Transverse colon (tissue), 4 donors: ENCODE measurements at regions not wholly inside any gene's neighbourhood (a gene's known extent, or its start where the extent isn't known, plus 50 kb on each side); places are given as distances from the start of the nearest gene placed in this dataset.

Experiments
- DNase-seq: peaks from one replicate; pipeline ENCODE4 v3.0.0-alpha.2; 2019
- H3K27ac ChIP-seq, 4 donors: fragments of 200-600 bp; sonication (generic); 2 replicates each; pipeline ENCODE4 v1.5.1; 2016 to 2018; ENCODE audit warnings: inconsistent platforms in 4 of 4
- H3K27me3 ChIP-seq: fragments of 200-600 bp; sonication (generic); 2 replicates; pipeline ENCODE4 v1.5.1; 2017; ENCODE audit warnings: inconsistent platforms
- H3K36me3 ChIP-seq, 4 donors: fragments of 200-600 bp; sonication (generic); 2 replicates each; pipeline ENCODE4 v1.5.1; 2017 to 2019; ENCODE audit warnings: inconsistent platforms in 4 of 4
- H3K4me1 ChIP-seq, 4 donors: fragments of 200-600 bp; sonication (generic); 2 replicates each; pipeline ENCODE4 v1.5.1; 2017 to 2020; ENCODE audit warnings: inconsistent platforms in 4 of 4
- H3K4me3 ChIP-seq, 4 donors: fragments of 200-600 bp; sonication (generic); 1 replicate in 1 of 4; 2 replicates in 3 of 4; pipeline versions ENCODE4 v1.5.1 to v1.6.1; 2017 to 2019; ENCODE audit warnings: inconsistent platforms in 4 of 4
- H3K9me3 ChIP-seq, 2 donors: fragments of 200-600 bp; sonication (generic); 2 replicates each; pipeline ENCODE4 v1.5.1; 2017 to 2019; ENCODE audit warnings: inconsistent platforms in 2 of 2
- CTCF ChIP-seq, 5 experiments: fragments of 200-600 bp in 3 of 5; fragments of 450-650 bp in 2 of 5; sonication (generic) in 3 of 5; IDR thresholded peaks; 1 replicate in 2 of 5; 2 replicates in 3 of 5; pipeline ENCODE4 v1.5.1; 2016 to 2017; ENCODE audit warnings: antibody characterized with exemption in 5 of 5, inconsistent platforms in 3 of 5, mild to moderate bottlenecking in 2 of 5, moderate library complexity in 1 of 5
- EP300 ChIP-seq: sonication (generic); formaldehyde crosslinking; IDR thresholded peaks from one replicate; pipeline ENCODE4 v1.6.1; 2017; ENCODE audit warnings: antibody characterized with exemption, low read depth
- POLR2A ChIP-seq: fragments of 450-650 bp; IDR thresholded peaks from one replicate; pipeline ENCODE4 v1.6.1; 2016; ENCODE audit warnings: antibody characterized with exemption, mild to moderate bottlenecking, moderate library complexity
- POLR2AphosphoS5 ChIP-seq, 3 donors: sonication (generic); formaldehyde crosslinking; IDR thresholded peaks; one replicate each; pipeline ENCODE4 v1.6.1; 2016; ENCODE audit warnings: antibody characterized with exemption in 3 of 3
- WGBS, 2 donors: methylation state at CpG; one replicate each; pipeline ENCODE4 v1.1.5; 2018; ENCODE audit warnings: low coverage in 1 of 2; 5-methylcytosine and 5-hydroxymethylcytosine counted together
- in situ Hi-C, 4 donors: fragments of 200-750 bp; cut with MboI; loops; one replicate each; pipeline versions ENCODE4 v1.15.0 to v1.15.1; 2017; ENCODE audit warnings: low sequenced_read_pairs in 3 of 4, low pct_ligation_motif_present in 1 of 4, low pct_unique_long_range_greater_than_20kb in 1 of 4
- intact Hi-C: fragments of 100-400 bp; cut with DNase I; formaldehyde crosslinking; loops from one replicate; pipeline ENCODE4 v1.15.1; 2023; ENCODE audit warnings: low total_unique reads

- no peak for DNase-seq
- H3K4me1 ChIP-seq: no peaks in the 10 kb centered on the region
- H3K4me3 ChIP-seq: no peak overlapping the region
- H3K9me3 ChIP-seq: no peaks in the 10 kb centered on the region
- in situ Hi-C loops: no loop called here
- H3K27me3 ChIP-seq: no peaks in the 10 kb centered on the region
- TF ChIP-seq CTCF (IDR thresholded peaks at IDR 0.05) (no peak), POLR2AphosphoS5 (IDR thresholded peaks at IDR 0.05) (no peak), POLR2A (no peak), EP300 (no peak)
- intact Hi-C loops: no loop called here
- H3K36me3 ChIP-seq: no peaks in the 10 kb centered on the region
- WGBS, 2 donors: 63% methylated on average over 3 of the region's 3 CpGs; no CpG with 5 or more reads in 1 of the 2 donors
- H3K27ac ChIP-seq: no peak overlapping the region
Observed at GRCh38 chr5:173529861-173530260, 86.6 kb downstream of the BOD1 start.

- H3K27ac ChIP-seq: no peak overlapping the region
- intact Hi-C loops (no loop called here), in situ Hi-C loops (no loop called here)
- peaks cover 6% of the 10 kb centered on the region for H3K27me3 ChIP-seq
- H3K4me1 ChIP-seq: no peaks in the 10 kb centered on the region
- no peak overlapping the region for H3K4me3 ChIP-seq
- no peaks in the 10 kb centered on the region for H3K9me3 ChIP-seq
- no peak for TF ChIP-seq POLR2A
- no peak for TF ChIP-seq CTCF (IDR thresholded peaks at IDR 0.05)
- no peak for TF ChIP-seq POLR2AphosphoS5 (IDR thresholded peaks at IDR 0.05)
- TF ChIP-seq EP300: no peak
- H3K36me3 ChIP-seq: no peaks in the 10 kb centered on the region
- DNase-seq: no peak
- 60 to 78% methylated on average over 2 to 8 of the region's 9 CpGs for WGBS, 2 donors
Observed at GRCh38 chr5:173527671-173528070, 88.8 kb downstream of the BOD1 start.

- TF ChIP-seq CTCF (IDR thresholded peaks at IDR 0.05) (no peak), POLR2AphosphoS5 (IDR thresholded peaks at IDR 0.05) (no peak), POLR2A (no peak), EP300 (no peak)
- no peaks in the 10 kb centered on the region for H3K9me3 ChIP-seq
- DNase-seq: no peak
- no peak overlapping the region for H3K4me3 ChIP-seq
- intact Hi-C loops: no loop called here
- H3K4me1 ChIP-seq: no peaks in the 10 kb centered on the region
- WGBS, 2 donors: 66 to 83% methylated on average over 2 to 3 of the region's 3 CpGs
- no peak overlapping the region for H3K27ac ChIP-seq
- peaks cover 7% of the 10 kb centered on the region for H3K27me3 ChIP-seq
- no peaks in the 10 kb centered on the region for H3K36me3 ChIP-seq
- in situ Hi-C loops: no loop called here
Observed at GRCh38 chr5:173524136-173524535, 92.3 kb downstream of the BOD1 start.

DNA sequence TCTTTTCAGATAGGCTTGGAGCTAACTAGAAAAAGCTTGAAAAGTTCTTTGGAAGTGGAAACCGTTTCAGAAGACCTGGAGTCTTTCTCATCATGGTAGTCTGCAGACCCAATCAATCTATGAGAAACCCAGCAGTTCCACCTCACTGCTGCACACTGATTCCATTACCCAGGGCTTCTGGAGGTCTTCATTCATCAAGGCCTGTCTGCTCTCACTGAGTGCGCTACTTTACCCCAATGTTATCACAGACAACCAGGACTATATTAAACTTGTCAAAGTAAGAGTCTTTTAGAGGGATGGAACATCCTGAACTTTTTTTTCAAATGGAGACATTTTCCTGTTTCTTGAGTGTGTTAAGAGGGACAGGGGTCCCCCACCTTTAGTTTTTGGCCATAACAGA is 93.1 kb downstream of the BOD1 start:
- H3K4me1 ChIP-seq: no peaks in the 10 kb centered on the region
- no peak for TF ChIP-seq CTCF (IDR thresholded peaks at IDR 0.05)
- TF ChIP-seq EP300: no peak
- no peak for TF ChIP-seq POLR2AphosphoS5 (IDR thresholded peaks at IDR 0.05)
- no peak for TF ChIP-seq POLR2A
- peaks cover 11% of the 10 kb centered on the region for H3K27me3 ChIP-seq
- DNase-seq: no peak
- no peaks in the 10 kb centered on the region for H3K36me3 ChIP-seq
- no peak overlapping the region for H3K27ac ChIP-seq
- H3K4me3 ChIP-seq: no peak overlapping the region
- WGBS, 2 donors: 51 to 56% methylated on average over 2 of the region's 2 CpGs
- intact Hi-C loops: no loop called here
- no peaks in the 10 kb centered on the region for H3K9me3 ChIP-seq
- in situ Hi-C loops: no loop called here
